DND-41 (cell line): ENCODE measurements at regions not wholly inside any gene's neighbourhood (a gene's known extent, or its start where the extent isn't known, plus 50 kb on each side); places are given as distances from the start of the nearest gene placed in this dataset.
A peak's percentile ranks its signal among the peaks of the same experiment; 100 is the strongest.

Experiments
- ATAC-seq: fragments of 200-7000 bp; cut with Tn5 transposase; 3 replicates; pipeline ENCODE4 v1.9.1; 2021; ENCODE audit warnings: low read depth; ENCODE audit not compliant: insufficient read depth
- DNase-seq: peaks from one replicate; pipeline ENCODE4 v3.0.0-alpha.2; 2020
- H2AFZ ChIP-seq: 2 replicates; pipeline ENCODE4 v1.6.0; 2012; ENCODE audit warnings: low read depth, low read length
- H3K27ac ChIP-seq: 2 replicates; pipeline ENCODE4 v1.5.1; 2012; ENCODE audit warnings: low read length, inconsistent platforms
- H3K27me3 ChIP-seq: fragments of 200-600 bp; sonication (generic); 2 replicates; pipeline ENCODE4 v1.6.0; 2012; ENCODE audit warnings: low read length, mild to moderate bottlenecking, inconsistent platforms; ENCODE audit not compliant: insufficient read depth, poor library complexity
- H3K36me3 ChIP-seq: 2 replicates; pipeline ENCODE4 v1.5.1; 2012; ENCODE audit warnings: low read length, inconsistent platforms; ENCODE audit not compliant: insufficient read depth
- H3K4me1 ChIP-seq: 2 replicates; pipeline ENCODE4 v1.5.1; 2012; ENCODE audit warnings: mild to moderate bottlenecking, low read length; ENCODE audit not compliant: insufficient read depth
- H3K4me2 ChIP-seq: 2 replicates; pipeline ENCODE4 v1.6.0; 2012; ENCODE audit warnings: mild to moderate bottlenecking, moderate library complexity, low read length, inconsistent platforms; ENCODE audit not compliant: insufficient read depth
- H3K4me3 ChIP-seq, 2 experiments: fragments of 200-600 bp in 1 of 2; shearing (Covaris generic) in 1 of 2; 2 replicates each; pipeline ENCODE4 v1.5.1; 2012 to 2016; ENCODE audit warnings: inconsistent platforms in 2 of 2, low read length in 2 of 2, mild to moderate bottlenecking in 2 of 2, low read depth in 1 of 2, moderate library complexity in 1 of 2
- H3K79me2 ChIP-seq: 2 replicates; pipeline ENCODE4 v1.6.0; 2012; ENCODE audit warnings: low read length, inconsistent platforms; ENCODE audit not compliant: insufficient read depth
- H3K9ac ChIP-seq: 2 replicates; pipeline ENCODE4 v1.6.0; 2012; ENCODE audit warnings: low read depth, mild to moderate bottlenecking, inconsistent platforms, low read length, moderate library complexity
- H3K9me3 ChIP-seq: 2 replicates; pipeline ENCODE4 v1.5.1; 2012; ENCODE audit warnings: low read length, moderate library complexity, mild to moderate bottlenecking, inconsistent platforms; ENCODE audit not compliant: insufficient read depth, severe bottlenecking
- H4K20me1 ChIP-seq: 2 replicates; pipeline ENCODE4 v1.6.0; 2012; ENCODE audit warnings: low read length; ENCODE audit not compliant: insufficient read depth
- CTCF ChIP-seq: IDR thresholded peaks from 2 replicates; pipeline ENCODE4 v1.5.1; 2012; ENCODE audit warnings: borderline replicate concordance, low read length, moderate library complexity, mild to moderate bottlenecking; ENCODE audit not compliant: poor library complexity, severe bottlenecking; ENCODE audit errors: extremely low read depth
- EZH2 ChIP-seq: IDR thresholded peaks from 3 replicates; pipeline ENCODE4 v1.6.1; 2012; ENCODE audit warnings: borderline replicate concordance, low read depth, mild to moderate bottlenecking, moderate library complexity, low read length, inconsistent platforms; ENCODE audit not compliant: severe bottlenecking

- no peaks in the 10 kb centered on the region for H4K20me1 ChIP-seq
- no peaks in the 10 kb centered on the region for H3K27me3 ChIP-seq
- H3K79me2 ChIP-seq, result no peaks in the 10 kb centered on the region
- no peak overlapping the region for H3K4me3 ChIP-seq
- H2AFZ ChIP-seq, result no peak overlapping the region
- H3K4me1 ChIP-seq, result peaks cover 31% of the 10 kb centered on the region
- no peaks in the 10 kb centered on the region for H3K36me3 ChIP-seq
- DNase-seq (no peak), ATAC-seq (no peak)
- 0 out of 2 replicates have a peak overlapping the region, but pooled peaks have one; percentile 21 for H3K27ac ChIP-seq
- H3K9ac ChIP-seq, result no peak overlapping the region
- no peak for TF ChIP-seq EZH2
- no peak for TF ChIP-seq CTCF
- no peaks in the 10 kb centered on the region for H3K9me3 ChIP-seq
- no peak overlapping the region for H3K4me2 ChIP-seq
Measured at GRCh38 chr20:40926928-40927327, 101.7 kb upstream of the TOP1 start.

- Histone ChIP-seq H4K20me1 (no peaks in the 10 kb centered on the region), H3K4me2 (peak overlapping the region; percentile 47; the same call in 1 of the 2 replicates), H3K27ac (peak overlapping the region; percentile 96), H3K36me3 (no peaks in the 10 kb centered on the region), H3K4me3 (peak overlapping the region in 1 of 2 experiments; percentile 15; a peak in 1 of 4 replicates), H2AFZ (peak overlapping the region; percentile 54; the same call in 1 of the 2 replicates), H3K4me1 (peaks cover 54% of the 10 kb centered on the region), H3K9me3 (no peaks in the 10 kb centered on the region), H3K27me3 (no peaks in the 10 kb centered on the region), H3K9ac (peak overlapping the region; percentile 66), H3K79me2 (no peaks in the 10 kb centered on the region)
- TF ChIP-seq CTCF, result no peak
- no peak for TF ChIP-seq EZH2
- ATAC-seq, result no peak
- DNase-seq, result no peak
Measured at GRCh38 chr20:40930561-40930960, 98.1 kb upstream of the TOP1 start.

GRCh38 chr20:40931410-40932044 is 97.1 kb upstream of the TOP1 start:
- DNase-seq, result peak; percentile 96
- Histone ChIP-seq H3K79me2 (no peaks in the 10 kb centered on the region), H3K4me2 (peak overlapping the region; percentile 47), H3K4me3 (peak overlapping the region in 1 of 2 experiments; percentile 26; a peak in 2 of 4 replicates), H3K27ac (peak overlapping the region; percentile 96), H3K36me3 (no peaks in the 10 kb centered on the region), H2AFZ (peak overlapping the region; percentile 60), H3K9ac (peak overlapping the region; percentile 66), H4K20me1 (no peaks in the 10 kb centered on the region), H3K27me3 (no peaks in the 10 kb centered on the region), H3K4me1 (peaks cover 48% of the 10 kb centered on the region), H3K9me3 (no peaks in the 10 kb centered on the region)
- ATAC-seq, result peak; percentile 97
- no peak for TF ChIP-seq CTCF

GRCh38 chr20:40932436-40932835 is 96.2 kb upstream of the TOP1 start:
- Histone ChIP-seq H3K27ac (peak overlapping the region; percentile 96), H3K9ac (peak overlapping the region; percentile 66), H3K79me2 (no peaks in the 10 kb centered on the region), H4K20me1 (no peaks in the 10 kb centered on the region), H2AFZ (peak overlapping the region; percentile 60), H3K4me2 (peak overlapping the region; percentile 47), H3K36me3 (no peaks in the 10 kb centered on the region), H3K9me3 (no peaks in the 10 kb centered on the region), H3K4me1 (peaks cover 48% of the 10 kb centered on the region), H3K27me3 (no peaks in the 10 kb centered on the region), H3K4me3 (peak overlapping the region in 1 of 2 experiments; percentile 26; a peak in 1 of 4 replicates)
- TF ChIP-seq EZH2 (no peak), CTCF (no peak)
- DNase-seq (peak; percentile 40), ATAC-seq (no peak)
